Renal pelvis (tissue), 1 donor: ENCODE measurements at regions not wholly inside any gene's neighbourhood (a gene's known extent, or its start where the extent isn't known, plus 50 kb on each side); places are given as distances from the start of the nearest gene placed in this dataset.
"Not testable (repeated sequence)": the region's sequence is repeated elsewhere in the genome, so short reads cannot be mapped to it uniquely, and the experiment has no call there.

ENCODE experiments used
- DNase-seq: peaks from one replicate; pipeline ENCODE4 v3.0.0-alpha.2; 2013

DNA sequence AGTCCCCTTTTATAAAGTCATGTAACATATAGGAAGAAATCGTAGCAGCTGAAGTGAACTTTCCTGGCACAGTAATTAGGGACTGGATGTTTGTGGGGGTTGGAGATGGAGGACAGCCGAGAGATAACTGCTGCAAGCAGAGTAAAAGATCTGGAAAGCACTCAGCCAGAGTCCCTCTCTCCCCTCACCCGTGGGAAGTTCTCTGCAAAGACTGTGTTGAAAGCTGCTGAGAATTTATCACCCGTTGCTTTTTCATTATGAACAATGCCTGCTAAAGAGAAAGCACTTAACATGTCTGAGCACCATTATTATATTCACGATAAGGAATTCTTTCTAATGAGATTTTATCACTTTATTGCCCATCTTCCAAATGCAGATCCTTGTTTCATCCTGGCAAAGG is 248.8 kb downstream of the SHOX2 start:
- no peak for DNase-seq

- DNase-seq = peak; percentile 37
Observed at GRCh38 chr3:157856078-157856939, 249.9 kb downstream of the SHOX2 start.

DNA sequence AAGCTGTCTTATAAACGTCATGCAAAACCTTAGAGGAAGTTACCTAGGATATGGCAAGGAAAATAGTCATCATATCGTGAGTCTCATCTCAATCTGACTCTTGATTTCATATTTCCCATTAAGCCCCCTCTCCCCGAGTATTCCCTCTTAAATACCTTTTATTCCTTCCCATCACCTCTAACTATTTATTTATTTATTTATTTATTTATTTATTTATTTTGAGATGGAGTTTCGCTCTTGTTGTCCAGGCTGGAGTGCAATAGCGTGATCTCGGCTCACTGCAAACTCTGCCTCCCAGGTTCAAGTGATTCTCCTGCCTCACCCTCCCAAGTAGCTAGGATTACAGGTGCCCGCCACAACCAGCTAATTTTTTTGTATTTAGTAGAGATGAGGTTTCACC is 260.4 kb downstream of the SHOX2 start:
- not testable (repeated sequence) for DNase-seq

DNA sequence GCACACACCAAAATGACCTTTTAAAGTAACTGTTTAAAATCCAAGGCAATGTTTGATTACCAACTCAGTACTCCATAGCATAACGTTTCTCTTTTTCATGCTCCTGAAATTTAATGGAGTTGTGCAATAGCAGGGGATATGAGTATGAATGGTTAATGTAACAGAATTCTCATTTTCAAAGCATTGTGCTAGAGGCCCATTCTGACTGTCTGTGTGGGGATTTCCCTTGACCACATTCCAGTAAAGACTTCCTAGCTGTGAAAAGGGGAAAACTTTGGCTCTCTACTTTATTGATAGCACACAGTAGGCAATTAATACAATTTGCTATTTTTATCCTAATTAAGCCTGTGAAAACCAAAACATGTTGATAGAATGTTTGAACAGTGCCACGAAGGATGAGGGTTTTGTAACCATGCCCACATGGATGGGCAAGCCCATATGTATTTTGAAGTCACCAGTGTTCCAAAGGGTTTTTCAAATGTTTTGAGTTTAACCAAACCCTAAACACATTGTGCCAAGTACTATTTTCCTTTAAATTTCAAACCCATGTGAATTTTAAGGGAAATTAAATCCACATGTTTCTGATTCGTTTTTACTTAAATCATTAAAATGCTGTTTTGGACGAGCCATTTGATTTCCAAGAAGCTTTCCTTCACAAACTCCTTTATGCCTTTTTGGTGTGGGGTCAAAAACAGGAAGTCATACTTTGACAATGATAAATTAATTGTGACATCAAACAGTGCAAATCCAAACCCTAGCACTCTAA is 261.2 kb downstream of the SHOX2 start:
- no peak for DNase-seq

- DNase-seq = no peak
Observed at GRCh38 chr3:157844216-157844615, 262.0 kb downstream of the SHOX2 start.

- DNase-seq = no peak
Observed at GRCh38 chr3:157841029-157841428, 265.2 kb downstream of the SHOX2 start.

- DNase-seq = no peak
Observed at GRCh38 chr3:157840564-157840963, 265.7 kb downstream of the SHOX2 start.

GRCh38 chr3:157838457-157838856 is 267.8 kb downstream of the SHOX2 start:
- no peak for DNase-seq

- DNase-seq = no peak
Observed at GRCh38 chr3:157837336-157837735, 268.9 kb downstream of the SHOX2 start.

DNA sequence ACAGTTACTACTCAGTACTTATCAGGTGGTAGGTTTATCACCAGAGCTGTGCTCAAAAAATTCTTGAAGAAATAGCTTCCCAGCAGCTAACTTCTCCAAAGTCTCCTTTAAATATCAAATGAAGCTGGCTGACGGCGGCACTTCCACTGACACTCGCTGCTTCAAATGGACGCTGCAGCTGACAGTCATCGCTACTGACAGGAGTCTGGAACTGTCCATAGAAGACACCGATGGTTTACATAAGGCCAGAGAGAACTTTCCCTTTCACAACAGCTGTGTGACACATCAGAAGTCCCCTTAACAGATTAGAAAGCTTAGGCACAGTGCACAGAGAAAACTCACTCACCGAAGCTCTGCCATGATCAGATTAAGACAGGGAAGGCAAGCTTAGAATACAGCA is 270.2 kb downstream of the SHOX2 start:
- no peak for DNase-seq

DNA sequence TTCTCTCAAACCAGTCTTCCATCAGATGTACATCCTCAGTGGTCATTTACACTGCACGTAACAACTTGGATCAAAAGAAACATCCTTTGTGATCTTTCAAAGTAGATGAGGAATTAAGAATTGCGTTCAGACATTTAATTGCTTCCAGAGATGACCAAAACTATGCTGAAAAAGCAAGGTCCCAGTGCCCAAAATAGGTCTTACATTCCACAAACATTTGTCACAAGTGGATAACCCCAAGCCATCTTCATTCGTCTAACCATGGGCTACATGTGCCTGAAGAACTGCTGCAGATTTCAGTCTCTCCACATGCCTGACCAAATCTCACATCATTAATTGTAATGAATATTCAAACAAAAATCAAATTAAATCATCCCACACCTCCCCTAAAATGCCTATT is 273.6 kb downstream of the SHOX2 start:
- DNase-seq = no peak

DNA sequence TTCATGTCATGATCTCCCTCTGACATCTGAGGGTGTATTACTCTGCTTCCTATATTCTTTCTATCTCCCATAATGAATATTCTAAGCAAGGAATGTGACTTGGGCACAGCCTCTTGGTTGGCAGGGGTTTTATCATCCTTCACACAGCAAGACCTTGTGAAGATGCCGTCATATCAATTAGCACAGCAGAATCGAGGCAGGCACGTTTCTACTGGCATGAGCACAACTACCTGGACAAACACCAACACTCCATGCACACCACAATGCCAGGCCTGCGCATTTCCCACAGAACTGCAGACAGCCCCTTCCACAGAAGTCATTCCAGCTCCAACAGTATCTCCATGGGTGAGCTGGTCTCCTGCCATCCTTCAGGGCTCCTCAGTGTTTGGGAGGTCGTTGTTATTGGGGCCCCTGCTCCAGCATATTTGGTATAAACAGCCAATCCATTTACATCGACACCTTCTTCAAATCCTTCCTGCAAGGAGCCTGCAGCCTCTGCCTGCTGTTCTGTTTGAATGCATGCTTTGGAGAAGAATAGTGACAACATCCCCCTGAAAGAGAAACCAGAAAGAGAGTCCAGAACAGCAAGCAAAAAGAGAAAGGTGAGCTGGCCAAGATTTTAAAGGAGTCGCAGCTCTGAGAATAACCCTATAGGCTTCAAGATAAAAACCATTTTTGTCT is 275.5 kb downstream of the SHOX2 start:
- no peak for DNase-seq

GRCh38 chr3:157829786-157830185 is 276.4 kb downstream of the SHOX2 start:
- DNase-seq = no peak

GRCh38 chr3:157824281-157824680 is 281.9 kb downstream of the SHOX2 start:
- DNase-seq = no peak

- no peak for DNase-seq
Observed at GRCh38 chr3:157823050-157823449, 283.2 kb downstream of the SHOX2 start.

DNA sequence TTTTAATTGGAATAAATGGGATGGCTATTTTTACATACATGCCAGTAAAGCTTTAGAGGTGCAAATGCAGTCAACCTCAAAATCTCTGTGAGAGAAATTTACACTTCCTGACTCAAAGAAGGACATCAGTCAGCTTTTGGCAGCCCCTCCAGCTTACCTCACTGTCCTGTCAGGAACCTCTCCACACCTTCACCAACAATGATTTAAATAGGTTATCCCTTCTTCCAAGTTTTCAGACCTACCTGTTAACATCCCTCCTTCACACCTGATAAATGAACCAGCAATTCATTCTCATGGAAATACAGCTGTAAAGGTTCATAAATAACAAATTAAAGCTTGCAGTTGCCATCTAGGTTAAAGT is 286.1 kb downstream of the SHOX2 start:
- no peak for DNase-seq

DNA sequence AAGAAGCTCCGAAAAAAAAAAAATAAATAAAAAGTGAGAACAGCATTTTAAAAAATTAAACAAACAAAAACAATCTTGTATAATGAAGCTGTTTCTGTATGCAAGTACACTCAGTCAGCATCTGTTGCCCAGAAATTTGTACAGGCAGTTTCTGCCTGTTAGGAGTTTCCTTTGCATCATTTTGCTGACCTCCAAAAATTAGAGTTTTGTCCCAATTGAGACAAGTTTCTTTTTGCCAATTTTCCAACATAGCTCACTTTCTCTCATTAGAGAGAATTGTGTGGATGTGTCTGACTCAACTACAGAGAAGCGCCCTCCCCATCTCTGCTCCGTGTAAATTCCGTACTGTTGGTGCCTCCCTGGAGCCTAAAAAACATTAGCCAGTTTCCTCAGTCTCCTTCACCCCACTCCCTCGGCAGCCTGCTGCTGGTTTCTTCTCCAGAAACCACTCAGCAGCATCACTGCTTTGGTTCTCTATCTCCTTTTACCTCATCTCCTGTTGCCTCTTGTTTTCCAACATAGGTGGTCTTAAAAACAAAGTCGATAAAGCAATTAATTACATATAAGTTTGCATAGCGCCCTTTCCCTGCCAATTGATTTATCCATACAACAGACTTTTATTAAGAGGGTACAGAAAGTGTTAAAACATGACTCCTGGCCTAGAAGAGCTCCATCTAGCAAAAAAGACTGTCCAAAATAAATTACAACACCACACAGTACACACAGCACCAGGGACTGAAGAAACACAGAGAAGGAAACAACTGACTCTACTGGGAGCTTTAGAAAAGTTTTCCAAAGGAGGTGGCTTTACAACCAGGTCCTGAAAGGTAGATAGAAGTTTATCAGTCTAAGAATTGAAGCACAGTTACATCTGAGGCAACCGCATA is 286.7 kb downstream of the SHOX2 start:
- DNase-seq = no peak

DNA sequence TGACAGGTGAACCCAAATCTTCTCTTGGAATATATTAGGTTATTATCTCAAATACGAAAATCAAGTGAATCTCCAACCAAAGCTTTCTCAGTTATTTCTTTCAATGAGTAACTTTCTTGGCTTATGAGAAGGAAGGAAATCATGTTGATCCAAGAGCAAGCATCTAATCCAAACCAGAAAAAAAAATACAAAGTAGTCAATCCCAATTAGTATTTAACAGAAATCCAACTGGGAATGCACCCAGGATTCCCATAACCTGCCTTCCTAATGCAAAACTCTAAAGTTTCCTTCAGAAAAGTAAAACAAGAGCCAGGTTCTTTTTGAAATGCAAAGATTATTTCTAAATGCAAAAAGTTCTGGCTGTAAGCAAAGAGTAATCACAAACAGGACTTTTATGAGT is 289.3 kb downstream of the SHOX2 start:
- no peak for DNase-seq

DNA sequence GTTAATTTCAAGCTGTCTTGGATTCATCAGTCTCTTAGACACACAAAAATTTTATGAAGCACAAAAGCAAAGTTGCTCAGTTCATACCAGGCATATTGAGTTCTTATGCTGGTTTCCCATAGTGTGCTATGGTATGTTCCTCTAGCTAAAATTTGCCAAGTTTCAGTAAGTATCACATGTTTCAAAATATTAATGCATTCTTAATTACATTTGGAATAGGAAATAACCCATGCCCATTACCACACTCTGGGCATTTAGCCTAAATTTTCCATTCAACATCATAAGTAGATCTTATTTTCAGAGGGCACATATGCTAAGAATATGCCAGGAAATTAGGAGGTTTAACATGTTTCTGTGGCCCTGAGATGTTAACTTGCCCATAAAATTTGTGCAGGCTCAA is 289.9 kb downstream of the SHOX2 start:
- DNase-seq = no peak

DNA sequence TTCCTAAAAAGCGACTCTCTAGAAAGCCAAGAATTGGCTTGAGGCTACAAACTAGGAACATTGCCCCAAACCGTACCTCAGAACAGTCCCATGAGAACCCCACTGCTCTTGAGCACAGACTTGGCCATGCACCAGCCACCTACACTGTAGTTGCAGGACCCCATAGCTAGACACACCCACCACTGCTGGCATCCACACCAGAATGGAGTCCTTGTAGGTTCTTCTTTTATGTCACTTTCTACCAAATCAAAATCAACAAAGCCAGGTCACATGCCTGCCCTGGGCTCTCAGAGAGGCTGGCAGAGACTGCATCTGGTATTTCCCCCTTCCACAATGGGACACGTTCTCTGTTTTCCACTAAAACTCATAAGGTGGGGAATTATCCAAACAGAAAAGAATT is 290.5 kb downstream of the SHOX2 start:
- no peak for DNase-seq

GRCh38 chr3:157810924-157811718 is 295.1 kb downstream of the SHOX2 start:
- DNase-seq = no peak
